ENCODE measurements at regions not wholly inside any gene's neighbourhood (a gene's known extent, or its start where the extent isn't known, plus 50 kb on each side); places are given as distances from the start of the nearest gene placed in this dataset.

GRCh38 chr21:38903690-38904139 is 98.0 kb downstream of the ETS2 start:
- TF ChIP-seq CTCF (IDR thresholded peaks at IDR 0.05) (no peak), POLR2AphosphoS5 (IDR thresholded peaks at IDR 0.05; ENCODE audit: low read depth, low read length) (no peak), REST (IDR thresholded peaks at IDR 0.05; ENCODE audit: insufficient read depth in 1 of 2, low read depth in 2 of 2, low read length in 1 of 2) (no peak), SIN3A (IDR thresholded peaks at IDR 0.05; ENCODE audit: borderline replicate concordance, insufficient read depth, low read depth, low read length) (no peak), TCF7L2 (IDR thresholded peaks at IDR 0.05; ENCODE audit: low read depth, low read length) (no peak)
